ENCODE measurements at regions not wholly inside any gene's neighbourhood (a gene's known extent, or its start where the extent isn't known, plus 50 kb on each side); places are given as distances from the start of the nearest gene placed in this dataset.

DNA sequence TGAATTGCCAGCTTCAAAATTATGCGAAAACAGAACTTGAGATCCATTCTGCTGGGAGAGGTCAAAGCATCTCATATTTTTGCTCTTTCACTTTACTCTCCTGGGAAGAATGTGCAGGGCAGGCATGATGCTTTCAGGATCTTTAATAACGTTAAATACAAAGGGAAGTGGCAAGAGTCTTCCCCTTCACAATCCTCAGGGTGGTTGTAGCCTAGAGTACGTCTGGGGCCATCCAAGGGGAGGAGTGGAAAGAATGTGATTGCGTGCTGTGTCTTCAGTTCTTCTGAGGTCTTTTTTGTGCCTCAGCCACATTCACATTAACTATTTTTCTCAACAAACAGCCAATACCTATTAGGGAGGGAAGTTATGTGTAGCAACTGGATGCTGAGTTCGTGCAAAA is 207.3 kb downstream of the HGF start:
- TF ChIP-seq, protein P1, sequence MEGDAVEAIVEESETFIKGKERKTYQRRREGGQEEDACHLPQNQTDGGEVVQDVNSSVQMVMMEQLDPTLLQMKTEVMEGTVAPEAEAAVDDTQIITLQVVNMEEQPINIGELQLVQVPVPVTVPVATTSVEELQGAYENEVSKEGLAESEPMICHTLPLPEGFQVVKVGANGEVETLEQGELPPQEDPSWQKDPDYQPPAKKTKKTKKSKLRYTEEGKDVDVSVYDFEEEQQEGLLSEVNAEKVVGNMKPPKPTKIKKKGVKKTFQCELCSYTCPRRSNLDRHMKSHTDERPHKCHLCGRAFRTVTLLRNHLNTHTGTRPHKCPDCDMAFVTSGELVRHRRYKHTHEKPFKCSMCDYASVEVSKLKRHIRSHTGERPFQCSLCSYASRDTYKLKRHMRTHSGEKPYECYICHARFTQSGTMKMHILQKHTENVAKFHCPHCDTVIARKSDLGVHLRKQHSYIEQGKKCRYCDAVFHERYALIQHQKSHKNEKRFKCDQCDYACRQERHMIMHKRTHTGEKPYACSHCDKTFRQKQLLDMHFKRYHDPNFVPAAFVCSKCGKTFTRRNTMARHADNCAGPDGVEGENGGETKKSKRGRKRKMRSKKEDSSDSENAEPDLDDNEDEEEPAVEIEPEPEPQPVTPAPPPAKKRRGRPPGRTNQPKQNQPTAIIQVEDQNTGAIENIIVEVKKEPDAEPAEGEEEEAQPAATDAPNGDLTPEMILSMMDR (IDR thresholded peaks at IDR 0.05; ENCODE audit: low read depth, low read length, missing input control), result no peak
- TF ChIP-seq YY1 (IDR thresholded peaks at IDR 0.05) (no peak), ATF3 (IDR thresholded peaks at IDR 0.05) (no peak), EGR1 (IDR thresholded peaks at IDR 0.05; ENCODE audit: low read depth in 2 of 2) (no peak), FOXA1 (IDR thresholded peaks at IDR 0.05) (no peak), RAD21 (IDR thresholded peaks at IDR 0.05) (no peak), TAF1 (conservative IDR thresholded peaks at IDR 0.05) (no peak), JUND (IDR thresholded peaks at IDR 0.05) (no peak), ZBTB33 (IDR thresholded peaks at IDR 0.05) (no peak), SP1 (IDR thresholded peaks at IDR 0.05) (no peak)
- TF ChIP-seq, protein P2, sequence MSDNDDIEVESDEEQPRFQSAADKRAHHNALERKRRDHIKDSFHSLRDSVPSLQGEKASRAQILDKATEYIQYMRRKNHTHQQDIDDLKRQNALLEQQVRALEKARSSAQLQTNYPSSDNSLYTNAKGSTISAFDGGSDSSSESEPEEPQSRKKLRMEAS (IDR thresholded peaks at IDR 0.05), result no peak
- TF ChIP-seq, protein P3, sequence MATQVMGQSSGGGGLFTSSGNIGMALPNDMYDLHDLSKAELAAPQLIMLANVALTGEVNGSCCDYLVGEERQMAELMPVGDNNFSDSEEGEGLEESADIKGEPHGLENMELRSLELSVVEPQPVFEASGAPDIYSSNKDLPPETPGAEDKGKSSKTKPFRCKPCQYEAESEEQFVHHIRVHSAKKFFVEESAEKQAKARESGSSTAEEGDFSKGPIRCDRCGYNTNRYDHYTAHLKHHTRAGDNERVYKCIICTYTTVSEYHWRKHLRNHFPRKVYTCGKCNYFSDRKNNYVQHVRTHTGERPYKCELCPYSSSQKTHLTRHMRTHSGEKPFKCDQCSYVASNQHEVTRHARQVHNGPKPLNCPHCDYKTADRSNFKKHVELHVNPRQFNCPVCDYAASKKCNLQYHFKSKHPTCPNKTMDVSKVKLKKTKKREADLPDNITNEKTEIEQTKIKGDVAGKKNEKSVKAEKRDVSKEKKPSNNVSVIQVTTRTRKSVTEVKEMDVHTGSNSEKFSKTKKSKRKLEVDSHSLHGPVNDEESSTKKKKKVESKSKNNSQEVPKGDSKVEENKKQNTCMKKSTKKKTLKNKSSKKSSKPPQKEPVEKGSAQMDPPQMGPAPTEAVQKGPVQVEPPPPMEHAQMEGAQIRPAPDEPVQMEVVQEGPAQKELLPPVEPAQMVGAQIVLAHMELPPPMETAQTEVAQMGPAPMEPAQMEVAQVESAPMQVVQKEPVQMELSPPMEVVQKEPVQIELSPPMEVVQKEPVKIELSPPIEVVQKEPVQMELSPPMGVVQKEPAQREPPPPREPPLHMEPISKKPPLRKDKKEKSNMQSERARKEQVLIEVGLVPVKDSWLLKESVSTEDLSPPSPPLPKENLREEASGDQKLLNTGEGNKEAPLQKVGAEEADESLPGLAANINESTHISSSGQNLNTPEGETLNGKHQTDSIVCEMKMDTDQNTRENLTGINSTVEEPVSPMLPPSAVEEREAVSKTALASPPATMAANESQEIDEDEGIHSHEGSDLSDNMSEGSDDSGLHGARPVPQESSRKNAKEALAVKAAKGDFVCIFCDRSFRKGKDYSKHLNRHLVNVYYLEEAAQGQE (IDR thresholded peaks at IDR 0.05), result no peak
